Stimulated activated effector memory CD8-positive, alpha-beta T cell treated with anti-CD3 and anti-CD28 coated beads, Interleukin-12 subunit alpha, Interleukin-12 subunit beta, amount 100 ng/mL, for 72 hours (primary cell): ENCODE measurements at regions not wholly inside any gene's neighbourhood (a gene's known extent, or its start where the extent isn't known, plus 50 kb on each side); places are given as distances from the start of the nearest gene placed in this dataset.
"Not testable (repeated sequence)": the region's sequence is repeated elsewhere in the genome, so short reads cannot be mapped to it uniquely, and the experiment has no call there.

ENCODE experiments used
- ATAC-seq: fragments of 150-1000 bp; cut with Tn5 transposase; 2 replicates; pipeline ENCODE4 v1.10.0; 2021
- DNase-seq, 2 donors: peaks; one replicate each; pipeline ENCODE4 v3.0.0; 2021 to 2022; ENCODE audit warnings: low spot score in 2 of 2
- H3K27ac Mint-ChIP-seq: one replicate; pipeline ENCODE4 v1.8.0; 2022; ENCODE audit warnings: mild to moderate bottlenecking, mixed read lengths
- H3K36me3 Mint-ChIP-seq: one replicate; pipeline ENCODE4 v1.8.0; 2022; ENCODE audit warnings: mild to moderate bottlenecking, mixed read lengths
- H3K4me1 Mint-ChIP-seq: one replicate; pipeline ENCODE4 v1.8.0; 2022; ENCODE audit warnings: mixed read lengths
- H3K4me3 Mint-ChIP-seq: one replicate; pipeline ENCODE4 v1.8.0; 2022; ENCODE audit warnings: mild to moderate bottlenecking, mixed read lengths
- H3K9me3 Mint-ChIP-seq: one replicate; pipeline ENCODE4 v1.8.0; 2022; ENCODE audit warnings: mixed read lengths

DNA sequence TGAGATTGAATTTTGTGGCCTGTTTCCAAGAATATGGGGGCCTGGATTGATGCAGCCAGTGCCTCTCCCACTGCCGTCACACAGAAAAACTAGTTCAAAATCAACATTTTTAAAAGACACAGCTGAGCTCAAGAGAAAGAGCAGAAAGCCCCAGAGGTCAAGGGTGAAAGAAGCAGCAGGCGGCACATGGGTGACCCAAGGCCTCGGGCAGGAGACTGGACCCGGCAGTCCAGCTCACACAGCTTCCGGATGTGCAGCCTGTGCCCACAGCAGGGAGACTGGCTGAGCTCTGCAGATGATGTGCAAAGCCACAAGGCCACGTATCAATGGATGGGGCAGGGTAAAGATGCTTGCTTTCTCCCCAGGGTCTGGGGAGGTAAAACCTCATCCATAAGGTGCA is 50.4 kb upstream of the RNF32 start:
- DNase-seq (no peak), ATAC-seq (no peak)
- H3K9me3 Mint-ChIP-seq, result peaks cover 8% of the 10 kb centered on the region
- H3K36me3 Mint-ChIP-seq, result no peaks in the 10 kb centered on the region
- H3K4me3 Mint-ChIP-seq, result no peak overlapping the region
- H3K4me1 Mint-ChIP-seq, result no peaks in the 10 kb centered on the region
- H3K27ac Mint-ChIP-seq, result no peak overlapping the region

DNA sequence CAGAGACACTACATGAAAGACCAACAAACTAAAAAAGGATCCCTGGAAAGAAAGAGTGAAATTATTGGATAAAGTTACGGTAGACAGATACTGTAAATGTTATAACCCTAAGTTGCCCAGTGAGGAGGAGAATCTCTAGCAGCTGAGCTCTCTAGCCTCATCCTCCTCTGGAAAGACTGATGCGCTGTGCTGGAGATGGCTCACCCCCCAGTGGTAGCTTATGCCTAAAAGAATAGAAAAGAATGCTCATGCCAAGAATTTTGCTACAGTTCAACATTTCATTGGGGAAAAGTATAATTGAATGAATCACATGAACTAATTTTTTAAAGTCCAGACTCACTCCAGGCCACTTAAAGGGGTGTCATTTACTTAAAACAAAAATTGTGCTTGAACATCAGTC is 50.8 kb upstream of the RNF32 start:
- H3K4me3 Mint-ChIP-seq, result no peak overlapping the region
- no peak for DNase-seq
- H3K9me3 Mint-ChIP-seq, result peaks cover 8% of the 10 kb centered on the region
- no peaks in the 10 kb centered on the region for H3K4me1 Mint-ChIP-seq
- no peaks in the 10 kb centered on the region for H3K36me3 Mint-ChIP-seq
- ATAC-seq, result no peak
- no peak overlapping the region for H3K27ac Mint-ChIP-seq

DNA sequence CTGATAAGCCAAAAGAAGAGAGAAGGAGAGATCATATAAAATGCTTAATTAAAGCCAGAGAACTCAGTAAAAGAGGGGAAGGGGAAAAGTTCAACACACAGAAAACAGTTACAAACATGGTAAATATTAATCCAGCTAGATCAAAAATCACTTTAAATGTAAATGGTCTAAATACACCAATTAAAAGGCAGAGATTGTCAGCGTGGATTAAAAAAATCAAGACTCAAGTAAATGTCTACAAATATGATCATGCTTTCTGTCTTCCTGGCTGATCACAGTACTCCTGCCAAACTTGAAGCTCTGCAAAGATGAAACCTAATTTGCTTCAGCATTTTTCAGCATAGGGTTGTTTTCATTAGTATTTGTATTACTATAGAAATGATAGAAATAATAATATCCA is 54.6 kb upstream of the RNF32 start:
- Mint-ChIP-seq H3K4me1 (no peaks in the 10 kb centered on the region), H3K36me3 (no peaks in the 10 kb centered on the region), H3K9me3 (peaks cover 4% of the 10 kb centered on the region), H3K4me3 (no peak overlapping the region), H3K27ac (no peak overlapping the region)
- no peak for ATAC-seq
- no peak for DNase-seq

DNA sequence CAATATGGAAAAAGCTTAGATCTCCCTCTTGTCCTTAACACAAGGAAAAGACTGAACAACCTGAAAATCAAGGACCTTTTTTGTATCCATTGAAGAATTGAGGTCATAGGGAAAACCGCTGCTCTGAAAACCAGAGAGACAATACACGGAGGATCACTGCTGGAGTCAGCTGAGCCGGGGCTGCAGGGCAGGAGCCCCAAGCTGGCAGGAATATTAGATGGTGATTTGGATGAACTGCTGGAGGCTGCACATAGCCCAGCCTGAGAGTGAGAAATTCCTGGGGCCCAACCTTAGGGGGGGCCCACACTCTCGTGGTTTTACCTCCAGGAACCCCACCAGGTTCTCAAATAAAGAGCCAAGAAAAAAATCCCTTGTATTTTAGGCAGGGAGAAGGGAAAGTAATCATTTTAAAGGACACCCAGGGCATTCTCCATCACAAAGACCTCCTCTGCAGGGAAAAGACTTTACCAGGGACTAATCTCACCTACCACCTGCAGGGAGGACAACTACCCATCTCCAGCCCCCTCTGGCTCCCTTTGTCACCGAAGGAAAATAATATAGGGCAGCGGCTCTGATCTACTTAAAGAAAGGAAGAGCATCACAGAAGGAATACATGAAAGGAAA is 55.4 kb upstream of the RNF32 start:
- no peaks in the 10 kb centered on the region for H3K4me1 Mint-ChIP-seq
- H3K27ac Mint-ChIP-seq, result no peak overlapping the region
- peaks cover 4% of the 10 kb centered on the region for H3K9me3 Mint-ChIP-seq
- ATAC-seq (no peak), DNase-seq (no peak)
- no peaks in the 10 kb centered on the region for H3K36me3 Mint-ChIP-seq
- H3K4me3 Mint-ChIP-seq, result no peak overlapping the region

DNA sequence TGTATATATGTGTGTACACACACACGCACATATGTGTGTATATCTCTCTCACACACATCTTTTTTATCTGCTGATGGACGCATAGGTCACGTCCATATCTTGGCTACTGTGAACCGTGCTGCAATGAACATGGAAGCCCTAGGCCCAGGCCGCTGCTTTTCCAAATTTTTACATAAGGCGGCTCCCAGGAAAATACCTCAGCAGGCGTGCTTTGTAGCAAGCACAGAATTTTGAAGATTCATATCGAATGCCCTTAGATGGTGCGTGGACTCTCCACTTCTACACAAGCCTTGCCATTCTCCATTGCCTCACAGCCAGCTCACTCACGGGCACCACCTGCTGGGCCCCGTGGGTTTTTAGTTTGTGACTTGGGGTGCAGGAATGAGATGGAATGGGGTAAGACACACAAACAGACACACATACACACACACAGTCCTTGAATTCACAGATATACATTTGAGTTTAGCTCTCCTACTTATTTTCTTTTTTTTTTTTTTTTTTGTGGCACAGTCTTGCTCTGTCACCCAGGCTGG is 57.9 kb upstream of the RNF32 start:
- H3K4me1 Mint-ChIP-seq, result no peaks in the 10 kb centered on the region
- H3K36me3 Mint-ChIP-seq, result no peaks in the 10 kb centered on the region
- DNase-seq (no peak), ATAC-seq (no peak)
- peaks cover 4% of the 10 kb centered on the region for H3K9me3 Mint-ChIP-seq
- H3K4me3 Mint-ChIP-seq, result no peak overlapping the region
- H3K27ac Mint-ChIP-seq, result no peak overlapping the region

DNA sequence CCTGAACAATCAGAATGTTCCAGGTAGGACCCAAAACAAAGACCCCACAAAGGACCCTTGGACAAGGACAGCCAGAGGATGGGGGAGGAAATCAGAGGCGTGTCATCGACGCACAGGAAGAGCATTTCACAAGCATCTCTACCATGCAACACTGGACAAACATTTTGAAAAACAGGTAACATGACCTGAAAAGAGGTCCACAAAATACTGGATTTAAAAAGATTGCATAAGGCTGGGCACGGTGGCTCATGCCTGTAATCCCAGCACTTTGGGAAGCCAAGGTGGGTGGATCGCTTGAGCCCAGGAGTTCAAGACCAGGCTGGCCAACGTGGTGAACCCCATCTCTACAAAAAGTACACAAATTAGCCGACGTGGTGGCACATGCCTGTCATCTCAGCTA is 60.5 kb upstream of the RNF32 start:
- no peaks in the 10 kb centered on the region for H3K9me3 Mint-ChIP-seq
- H3K4me3 Mint-ChIP-seq, result no peak overlapping the region
- H3K4me1 Mint-ChIP-seq, result no peaks in the 10 kb centered on the region
- DNase-seq (no peak), ATAC-seq (no peak)
- H3K36me3 Mint-ChIP-seq, result no peaks in the 10 kb centered on the region
- no peak overlapping the region for H3K27ac Mint-ChIP-seq

DNA sequence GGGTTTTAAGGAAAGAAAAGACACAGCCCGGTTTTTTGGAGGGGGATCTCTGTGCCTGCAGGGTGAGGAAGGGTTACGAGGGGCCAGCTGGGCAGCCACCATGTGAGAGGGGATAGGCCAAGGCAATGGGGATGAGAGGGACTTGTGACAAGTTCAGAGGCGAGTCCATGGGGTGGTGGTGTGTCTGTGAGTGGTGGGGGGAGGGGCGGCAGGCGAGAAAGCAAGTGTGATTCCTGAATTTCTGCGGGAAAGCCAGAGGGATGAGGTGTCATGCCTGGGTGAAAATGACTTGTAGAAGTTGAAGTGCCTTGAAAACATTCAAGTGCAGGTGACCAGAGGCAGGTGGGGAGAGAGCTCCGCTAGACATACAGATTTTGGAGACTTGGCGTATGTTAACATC is 61.0 kb upstream of the RNF32 start:
- Mint-ChIP-seq H3K9me3 (no peaks in the 10 kb centered on the region), H3K27ac (no peak overlapping the region), H3K4me3 (no peak overlapping the region), H3K4me1 (no peaks in the 10 kb centered on the region), H3K36me3 (no peaks in the 10 kb centered on the region)
- no peak for ATAC-seq
- DNase-seq, result no peak

DNA sequence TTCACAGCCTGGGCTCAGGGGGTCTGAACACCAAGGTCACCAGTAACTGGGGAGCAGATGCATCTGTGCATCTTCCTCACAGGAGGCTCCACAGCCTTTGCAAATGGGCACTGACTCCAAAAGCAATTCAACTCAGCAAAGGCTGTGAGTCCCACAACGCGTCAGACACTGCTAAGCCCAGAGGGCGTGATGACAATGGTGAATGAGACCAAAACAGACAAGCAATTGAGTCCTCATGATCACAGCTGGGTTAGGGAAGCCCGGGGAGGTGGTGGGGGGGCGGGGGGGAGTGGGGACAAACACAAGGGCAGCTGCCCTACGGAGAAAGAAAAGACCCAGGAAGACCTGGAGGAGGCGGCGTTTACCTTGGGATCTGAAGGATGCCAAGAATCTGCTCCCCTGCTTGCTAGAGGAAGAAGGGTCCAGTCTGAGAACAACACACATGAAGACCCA is 61.6 kb upstream of the RNF32 start:
- Mint-ChIP-seq H3K9me3 (no peaks in the 10 kb centered on the region), H3K4me1 (no peaks in the 10 kb centered on the region)

DNA sequence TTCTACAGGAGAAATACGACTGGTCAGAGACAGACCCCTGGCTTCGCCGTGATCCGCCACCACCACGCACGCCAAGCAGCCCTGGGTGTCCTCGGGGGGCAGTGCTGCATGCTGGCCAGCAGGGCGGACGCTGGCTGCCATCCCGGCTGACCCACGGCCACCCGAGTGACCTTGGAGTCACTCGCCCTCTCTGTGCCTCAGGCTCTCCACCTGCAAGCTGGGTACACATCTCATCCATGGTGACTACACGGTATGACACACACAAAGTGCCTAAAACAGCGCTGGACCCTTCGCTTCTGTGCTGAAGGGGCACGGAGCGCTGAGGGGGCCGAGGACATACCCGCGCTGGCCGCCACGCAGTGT is 62.0 kb upstream of the RNF32 start:
- H3K36me3 Mint-ChIP-seq, result no peaks in the 10 kb centered on the region
- DNase-seq (no peak), ATAC-seq (no peak)
- H3K4me3 Mint-ChIP-seq, result no peak overlapping the region
- no peaks in the 10 kb centered on the region for H3K4me1 Mint-ChIP-seq
- H3K9me3 Mint-ChIP-seq, result no peaks in the 10 kb centered on the region
- no peak overlapping the region for H3K27ac Mint-ChIP-seq

More for the DNA sequence above, 61.6 kb upstream of the RNF32 start:
- Mint-ChIP-seq H3K36me3 (no peaks in the 10 kb centered on the region), H3K4me3 (no peak overlapping the region), H3K27ac (no peak overlapping the region)
- DNase-seq (no peak), ATAC-seq (no peak)

DNA sequence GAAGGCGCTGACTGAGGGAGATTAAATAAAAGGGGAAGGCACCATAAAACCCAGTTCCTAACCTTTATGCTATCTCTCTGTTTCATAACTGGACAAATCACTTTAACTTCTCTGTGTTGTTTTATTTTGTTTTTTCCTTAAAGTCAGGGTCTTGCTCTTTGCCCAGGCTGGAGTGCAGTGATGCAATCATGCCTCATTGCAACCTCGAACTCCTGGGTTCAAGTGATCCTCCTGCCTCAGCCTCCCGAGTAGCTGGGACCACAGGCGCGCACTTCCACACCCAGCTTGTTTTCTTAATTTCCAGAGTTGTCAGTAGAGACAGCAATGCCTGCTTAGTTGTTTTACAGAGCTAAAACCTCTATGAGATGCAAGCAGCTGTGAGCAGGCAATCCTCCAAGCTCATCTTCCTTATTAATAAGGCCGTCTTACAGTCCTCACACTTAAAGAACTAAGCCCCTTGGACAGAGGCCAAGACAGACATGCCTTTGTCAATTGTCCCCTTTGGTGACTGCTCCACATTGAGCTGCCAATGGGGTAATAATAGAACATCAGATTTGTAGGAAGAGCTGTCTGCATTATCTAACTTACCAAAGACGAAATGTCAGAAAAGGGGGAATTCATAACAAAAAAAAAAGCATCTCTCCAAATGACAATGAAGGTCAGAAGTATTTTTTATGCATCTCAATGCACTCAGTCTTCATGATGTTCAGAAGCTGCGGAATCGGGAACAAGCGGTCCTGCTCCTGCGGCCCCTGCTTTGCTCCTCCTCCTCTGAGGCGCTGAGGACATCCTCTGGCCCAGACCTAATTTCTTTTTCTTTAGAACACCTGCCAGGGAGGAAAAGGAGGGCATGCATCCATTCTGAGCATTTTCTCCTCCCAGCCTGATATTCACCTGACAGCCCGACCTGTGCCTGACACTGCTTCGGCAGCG is 62.7 kb upstream of the RNF32 start:
- Mint-ChIP-seq H3K4me1 (no peaks in the 10 kb centered on the region), H3K27ac (no peak overlapping the region), H3K36me3 (no peaks in the 10 kb centered on the region), H3K9me3 (no peaks in the 10 kb centered on the region), H3K4me3 (no peak overlapping the region)
- DNase-seq (no peak), ATAC-seq (no peak)

DNA sequence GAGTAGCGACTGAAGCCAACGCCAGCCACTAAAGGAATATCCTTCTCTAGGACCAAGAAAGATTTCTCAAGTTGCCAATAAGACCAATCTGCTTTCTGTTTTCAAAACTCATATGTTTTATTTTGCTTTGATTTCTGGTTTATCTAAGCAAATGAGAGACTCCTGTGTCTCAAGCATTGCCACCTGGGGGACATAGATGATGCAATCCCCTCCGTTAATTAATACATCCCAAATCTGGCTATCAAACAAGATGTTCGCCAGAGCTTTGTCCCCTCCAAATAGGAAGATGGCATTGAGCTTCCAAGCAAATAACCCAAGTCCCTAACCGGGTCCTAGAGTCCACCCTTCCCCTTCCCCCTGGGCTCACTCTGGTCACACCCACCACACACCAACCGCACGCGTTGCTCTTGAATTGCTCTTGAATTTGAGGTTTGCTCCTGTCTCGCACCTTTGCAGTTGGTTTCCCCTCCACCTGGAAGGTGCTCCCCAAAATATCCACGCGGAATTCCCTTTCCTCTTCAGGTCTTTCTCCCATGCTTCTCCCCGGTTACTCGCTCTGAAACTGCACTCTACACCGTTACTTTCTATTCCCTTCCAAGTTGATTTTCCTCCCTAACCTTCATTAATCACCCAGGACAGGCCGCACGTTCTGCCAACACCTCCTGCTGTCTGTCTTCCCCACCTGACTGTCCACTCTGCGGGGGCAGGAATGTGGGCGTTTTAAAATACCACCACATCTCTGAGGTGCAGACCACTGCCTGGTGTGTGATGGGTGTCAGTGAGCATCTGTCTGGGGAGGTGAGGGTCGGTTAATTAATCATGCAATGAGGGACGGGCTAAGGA is 64.1 kb upstream of the RNF32 start:
- no peak overlapping the region for H3K27ac Mint-ChIP-seq
- H3K4me3 Mint-ChIP-seq, result no peak overlapping the region
- H3K4me1 Mint-ChIP-seq, result no peaks in the 10 kb centered on the region
- DNase-seq (no peak), ATAC-seq (no peak)
- H3K9me3 Mint-ChIP-seq, result no peaks in the 10 kb centered on the region
- H3K36me3 Mint-ChIP-seq, result no peaks in the 10 kb centered on the region

DNA sequence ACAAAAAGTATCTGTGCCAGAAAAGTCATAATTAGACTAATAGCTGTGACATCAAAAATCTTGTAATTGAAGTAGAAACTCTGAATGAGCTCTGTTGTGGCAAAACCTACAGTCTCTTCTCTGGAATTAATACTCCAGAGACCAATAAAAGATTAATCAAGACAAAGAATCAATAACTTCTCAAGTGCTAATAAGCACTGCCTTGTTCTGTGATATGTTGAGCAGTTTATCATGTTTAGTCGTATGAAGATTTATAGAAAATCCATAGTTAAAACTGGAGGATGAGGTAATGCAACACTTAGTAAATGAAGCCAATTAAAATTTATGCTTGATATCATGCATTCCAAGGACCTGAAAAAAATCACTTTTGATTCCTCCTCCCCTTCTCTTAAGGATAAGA is 72.3 kb upstream of the RNF32 start:
- DNase-seq, result no peak

DNA sequence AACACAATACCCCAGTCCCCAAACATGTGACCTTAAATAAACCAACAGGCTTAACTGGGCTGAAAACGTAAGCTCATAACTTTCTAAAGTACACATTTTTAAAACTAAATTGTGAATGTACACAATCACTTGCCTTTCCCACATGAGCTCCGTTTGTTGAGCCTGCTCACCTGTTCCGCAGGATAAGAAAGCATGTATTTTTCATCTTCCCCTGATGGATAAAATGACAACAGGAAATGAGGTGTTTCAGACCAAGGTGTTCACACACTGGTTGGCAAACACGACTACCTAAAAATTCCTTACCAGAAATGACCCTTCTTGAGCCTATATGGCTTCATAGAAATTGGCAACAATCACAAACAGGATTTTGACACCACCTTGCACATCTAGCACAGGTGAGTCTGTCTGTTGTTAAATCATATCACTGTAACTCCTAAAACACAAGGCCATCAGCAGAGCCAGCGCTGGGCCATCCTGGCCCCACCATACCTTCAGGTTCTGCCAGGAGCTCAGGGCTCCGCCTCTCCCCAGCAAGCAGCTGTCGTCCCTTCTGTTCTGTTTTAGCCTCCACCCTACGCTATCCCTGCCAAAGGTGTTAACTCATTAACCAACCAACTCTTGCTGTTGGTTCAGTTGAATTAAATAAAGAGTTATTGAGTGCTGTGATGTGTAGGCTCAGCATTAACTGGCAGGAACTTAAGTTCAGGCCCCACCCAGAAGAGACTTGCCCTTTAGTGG is 73.6 kb upstream of the RNF32 start:
- Mint-ChIP-seq H3K4me3 (no peak overlapping the region), H3K4me1 (no peaks in the 10 kb centered on the region), H3K36me3 (no peaks in the 10 kb centered on the region), H3K9me3 (peaks cover 8% of the 10 kb centered on the region), H3K27ac (no peak overlapping the region)
- no peak for DNase-seq
- no peak for ATAC-seq

More for the DNA sequence above, 72.3 kb upstream of the RNF32 start:
- ATAC-seq, result no peak
- Mint-ChIP-seq H3K4me1 (no peaks in the 10 kb centered on the region), H3K9me3 (peaks cover 8% of the 10 kb centered on the region), H3K27ac (no peak overlapping the region), H3K36me3 (no peaks in the 10 kb centered on the region), H3K4me3 (no peak overlapping the region)

DNA sequence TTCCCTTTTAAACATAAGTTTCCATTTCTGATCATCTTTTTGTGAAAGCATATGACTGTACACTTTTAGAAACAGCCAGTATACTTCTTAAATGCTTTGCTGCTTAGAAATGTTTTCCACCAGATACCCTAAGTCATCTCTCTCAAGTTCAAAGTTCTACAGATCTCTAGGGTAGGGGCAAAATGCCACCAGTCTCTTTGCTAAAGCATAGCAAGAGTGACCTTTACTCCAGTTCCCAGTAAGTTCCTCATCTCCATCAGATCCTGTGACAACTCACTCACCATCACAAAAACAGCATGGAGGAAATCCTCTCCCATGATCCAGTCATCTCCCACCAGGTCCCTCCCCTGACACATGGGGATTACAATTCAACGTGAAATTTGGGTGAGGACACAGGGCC is 75.6 kb upstream of the RNF32 start:
- ATAC-seq, H3K4me1 Mint-ChIP-seq, H3K9me3 Mint-ChIP-seq, DNase-seq, H3K36me3 Mint-ChIP-seq, H3K27ac Mint-ChIP-seq, H3K4me3 Mint-ChIP-seq: not testable (repeated sequence)

DNA sequence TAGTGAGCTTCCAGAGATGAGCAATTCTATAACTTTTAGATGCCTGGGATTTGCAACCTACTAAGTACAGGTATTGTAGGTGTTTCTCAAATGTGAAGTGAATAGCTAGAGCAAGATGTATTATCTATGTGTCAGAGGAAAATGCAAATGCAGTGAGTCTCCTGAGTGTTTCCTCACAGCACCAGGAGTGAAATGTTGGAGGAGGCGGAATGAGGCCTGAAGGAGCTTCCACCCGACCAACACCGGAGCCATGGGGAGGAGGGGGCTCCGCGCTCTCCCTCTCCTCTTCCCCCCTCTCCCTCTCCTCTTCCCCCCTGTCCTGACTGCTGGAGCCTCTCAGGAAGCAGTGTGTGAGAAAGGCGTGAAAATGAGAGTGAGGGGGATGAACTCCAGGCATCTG is 79.9 kb upstream of the RNF32 start:
- ATAC-seq (no peak), DNase-seq (no peak)
- Mint-ChIP-seq H3K27ac (no peak overlapping the region), H3K4me1 (no peaks in the 10 kb centered on the region), H3K36me3 (no peaks in the 10 kb centered on the region), H3K4me3 (no peak overlapping the region), H3K9me3 (peaks cover 8% of the 10 kb centered on the region)
